ENCODE measurements at regions not wholly inside any gene's neighbourhood (a gene's known extent, or its start where the extent isn't known, plus 50 kb on each side); places are given as distances from the start of the nearest gene placed in this dataset.

- no TSS peak for BruUV-seq (replicated peaks)
- H3K79me2 ChIP-seq (ENCODE audit: insufficient read depth, low read length): no peaks in the 10 kb centered on the region
- 14% methylated on average over 7 of the region's 7 CpGs for WGBS (ENCODE audit: low lambda C conversion rate)
- in situ Hi-C loops (cut with HindIII; ENCODE audit: extremely low pct_ligation_motif_present, low pct_unique_long_range_greater_than_20kb): loop anchor here (25.0 kb wide), 1 partner anchor 737 kb away; no protein-coding TSS in a partner anchor
- H3K4me2 ChIP-seq (ENCODE audit: low read depth, low read length): no peak overlapping the region
- CTCF ChIA-PET (ENCODE audit: low intra/inter-chr PET ratio, low total read pairs): no interaction called here
- H3K27ac ChIP-seq (ENCODE audit: extremely low read length, insufficient read depth, low read length): no peak overlapping the region
- TF ChIP-seq CEBPG (CRISPR knock-in tag; IDR thresholded peaks at IDR 0.05) (no peak), ZNF737 (CRISPR knock-in tag; IDR thresholded peaks at IDR 0.05; ENCODE audit: borderline replicate concordance) (no peak), ZNF724P (CRISPR knock-in tag; IDR thresholded peaks at IDR 0.05; ENCODE audit: borderline replicate concordance) (no peak), SOX5 (CRISPR knock-in tag; IDR thresholded peaks at IDR 0.05; ENCODE audit: borderline replicate concordance) (no peak), PAF1 (CRISPR knock-in tag; IDR thresholded peaks at IDR 0.05) (no peak), ZNF678 (CRISPR knock-in tag; IDR thresholded peaks at IDR 0.05) (no peak), SMAD3 (CRISPR knock-in tag; IDR thresholded peaks at IDR 0.05) (no peak), IRF9 (CRISPR knock-in tag; IDR thresholded peaks at IDR 0.05; ENCODE audit: borderline replicate concordance) (no peak), JARID2 (CRISPR knock-in tag; IDR thresholded peaks at IDR 0.05; ENCODE audit: insufficient replicate concordance) (no peak), ZNF33B (CRISPR knock-in tag; IDR thresholded peaks at IDR 0.05) (no peak), JDP2 (CRISPR knock-in tag; IDR thresholded peaks at IDR 0.05; ENCODE audit: borderline replicate concordance) (no peak), ZNF207 (IDR thresholded peaks at IDR 0.05; ENCODE audit: borderline replicate concordance) (no peak), YY1 (IDR thresholded peaks at IDR 0.05; ENCODE audit: insufficient read depth, insufficient replicate concordance, low read depth, low read length) (no peak)
- TF ChIP-seq, protein P1, sequence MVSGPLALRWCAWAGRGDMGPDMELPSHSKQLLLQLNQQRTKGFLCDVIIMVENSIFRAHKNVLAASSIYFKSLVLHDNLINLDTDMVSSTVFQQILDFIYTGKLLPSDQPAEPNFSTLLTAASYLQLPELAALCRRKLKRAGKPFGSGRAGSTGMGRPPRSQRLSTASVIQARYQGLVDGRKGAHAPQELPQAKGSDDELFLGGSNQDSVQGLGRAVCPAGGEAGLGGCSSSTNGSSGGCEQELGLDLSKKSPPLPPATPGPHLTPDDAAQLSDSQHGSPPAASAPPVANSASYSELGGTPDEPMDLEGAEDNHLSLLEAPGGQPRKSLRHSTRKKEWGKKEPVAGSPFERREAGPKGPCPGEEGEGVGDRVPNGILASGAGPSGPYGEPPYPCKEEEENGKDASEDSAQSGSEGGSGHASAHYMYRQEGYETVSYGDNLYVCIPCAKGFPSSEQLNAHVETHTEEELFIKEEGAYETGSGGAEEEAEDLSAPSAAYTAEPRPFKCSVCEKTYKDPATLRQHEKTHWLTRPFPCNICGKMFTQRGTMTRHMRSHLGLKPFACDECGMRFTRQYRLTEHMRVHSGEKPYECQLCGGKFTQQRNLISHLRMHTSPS (CRISPR knock-in tag; IDR thresholded peaks at IDR 0.05; ENCODE audit: low read depth): no peak
- TF ChIP-seq, protein P2, sequence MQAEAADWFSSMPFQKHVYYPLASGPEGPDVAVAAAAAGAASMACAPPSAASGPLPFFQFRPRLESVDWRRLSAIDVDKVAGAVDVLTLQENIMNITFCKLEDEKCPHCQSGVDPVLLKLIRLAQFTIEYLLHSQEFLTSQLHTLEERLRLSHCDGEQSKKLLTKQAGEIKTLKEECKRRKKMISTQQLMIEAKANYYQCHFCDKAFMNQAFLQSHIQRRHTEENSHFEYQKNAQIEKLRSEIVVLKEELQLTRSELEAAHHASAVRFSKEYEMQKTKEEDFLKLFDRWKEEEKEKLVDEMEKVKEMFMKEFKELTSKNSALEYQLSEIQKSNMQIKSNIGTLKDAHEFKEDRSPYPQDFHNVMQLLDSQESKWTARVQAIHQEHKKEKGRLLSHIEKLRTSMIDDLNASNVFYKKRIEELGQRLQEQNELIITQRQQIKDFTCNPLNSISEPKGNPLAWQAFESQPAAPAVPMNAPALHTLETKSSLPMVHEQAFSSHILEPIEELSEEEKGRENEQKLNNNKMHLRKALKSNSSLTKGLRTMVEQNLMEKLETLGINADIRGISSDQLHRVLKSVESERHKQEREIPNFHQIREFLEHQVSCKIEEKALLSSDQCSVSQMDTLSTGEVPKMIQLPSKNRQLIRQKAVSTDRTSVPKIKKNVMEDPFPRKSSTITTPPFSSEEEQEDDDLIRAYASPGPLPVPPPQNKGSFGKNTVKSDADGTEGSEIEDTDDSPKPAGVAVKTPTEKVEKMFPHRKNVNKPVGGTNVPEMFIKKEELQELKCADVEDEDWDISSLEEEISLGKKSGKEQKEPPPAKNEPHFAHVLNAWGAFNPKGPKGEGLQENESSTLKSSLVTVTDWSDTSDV (CRISPR knock-in tag; IDR thresholded peaks at IDR 0.05): no peak
- TF ChIP-seq, protein P3, sequence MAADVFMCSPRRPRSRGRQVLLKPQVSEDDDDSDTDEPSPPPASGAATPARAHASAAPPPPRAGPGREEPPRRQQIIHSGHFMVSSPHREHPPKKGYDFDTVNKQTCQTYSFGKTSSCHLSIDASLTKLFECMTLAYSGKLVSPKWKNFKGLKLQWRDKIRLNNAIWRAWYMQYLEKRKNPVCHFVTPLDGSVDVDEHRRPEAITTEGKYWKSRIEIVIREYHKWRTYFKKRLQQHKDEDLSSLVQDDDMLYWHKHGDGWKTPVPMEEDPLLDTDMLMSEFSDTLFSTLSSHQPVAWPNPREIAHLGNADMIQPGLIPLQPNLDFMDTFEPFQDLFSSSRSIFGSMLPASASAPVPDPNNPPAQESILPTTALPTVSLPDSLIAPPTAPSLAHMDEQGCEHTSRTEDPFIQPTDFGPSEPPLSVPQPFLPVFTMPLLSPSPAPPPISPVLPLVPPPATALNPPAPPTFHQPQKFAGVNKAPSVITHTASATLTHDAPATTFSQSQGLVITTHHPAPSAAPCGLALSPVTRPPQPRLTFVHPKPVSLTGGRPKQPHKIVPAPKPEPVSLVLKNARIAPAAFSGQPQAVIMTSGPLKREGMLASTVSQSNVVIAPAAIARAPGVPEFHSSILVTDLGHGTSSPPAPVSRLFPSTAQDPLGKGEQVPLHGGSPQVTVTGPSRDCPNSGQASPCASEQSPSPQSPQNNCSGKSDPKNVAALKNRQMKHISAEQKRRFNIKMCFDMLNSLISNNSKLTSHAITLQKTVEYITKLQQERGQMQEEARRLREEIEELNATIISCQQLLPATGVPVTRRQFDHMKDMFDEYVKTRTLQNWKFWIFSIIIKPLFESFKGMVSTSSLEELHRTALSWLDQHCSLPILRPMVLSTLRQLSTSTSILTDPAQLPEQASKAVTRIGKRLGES (CRISPR knock-in tag; IDR thresholded peaks at IDR 0.05; ENCODE audit: borderline replicate concordance): no peak
- no peaks in the 10 kb centered on the region for H3K4me1 ChIP-seq (ENCODE audit: insufficient read depth, low read length)
- H3K27me3 ChIP-seq (ENCODE audit: control insufficient read depth in 1 of 2, insufficient read depth in 2 of 2, low read length in 2 of 2): no peaks in the 10 kb centered on the region
- no peak for DNase-seq (ENCODE audit: low spot score)
- H3K9me3 ChIP-seq (ENCODE audit: low read length): no peaks in the 10 kb centered on the region
- POLR2A ChIA-PET: no interaction called here
- H3K36me3 ChIP-seq (replicated peaks in 1 of 2; ENCODE audit: control insufficient read depth in 1 of 2, insufficient read depth in 2 of 2, low read length in 2 of 2): no peaks in the 10 kb centered on the region
- no peak overlapping the region for H2AFZ ChIP-seq (ENCODE audit: low read length)
- FAIRE-seq: no peak
- intact Hi-C loops (cut with micrococcal nuclease; ENCODE audit: unreplicated experiment): no loop called here
- no peak overlapping the region for H3K9ac ChIP-seq (ENCODE audit: insufficient read depth, low read depth, low read length)
- H4K20me1 ChIP-seq (ENCODE audit: insufficient read depth, low read length): no peaks in the 10 kb centered on the region
- H3K4me3 ChIP-seq (replicated peaks in 1 of 3; ENCODE audit: insufficient read depth in 1 of 3, low read depth in 2 of 3, low read length in 3 of 3): no peak overlapping the region
- ATAC-seq: no peak
Observed at GRCh38 chr12:97324471-97324870, 138.1 kb upstream of the RMST start.
